Smooth muscle cell (in vitro differentiated cells): ENCODE measurements at regions not wholly inside any gene's neighbourhood (a gene's known extent, or its start where the extent isn't known, plus 50 kb on each side); places are given as distances from the start of the nearest gene placed in this dataset.
"Not testable (repeated sequence)": the region's sequence is repeated elsewhere in the genome, so short reads cannot be mapped to it uniquely, and the experiment has no call there.

Experiments used
- DNase-seq: peaks from one replicate; lab custom pipeline; 2025; ENCODE audit not compliant: unreplicated experiment; lab: John Stamatoyannopoulos, UW
- H2AFZ ChIP-seq: fragments of 200-600 bp; sonication (generic); 2 replicates; pipeline ENCODE4 v1.6.0; 2016; ENCODE audit warnings: antibody characterized with exemption, low read depth, mild to moderate bottlenecking
- H3F3A ChIP-seq: fragments of 200-600 bp; sonication (generic); 2 replicates; pipeline ENCODE4 v1.6.0; 2017; ENCODE audit warnings: antibody characterized with exemption, low read depth
- H3K27ac ChIP-seq: fragments of 200-600 bp; sonication (generic); 2 replicates; pipeline ENCODE4 v1.5.1; 2016; ENCODE audit warnings: low read depth, mild to moderate bottlenecking
- H3K27me3 ChIP-seq: fragments of 200-600 bp; sonication (generic); 2 replicates; pipeline ENCODE4 v1.6.1; 2016; ENCODE audit warnings: low read depth, mild to moderate bottlenecking
- H3K36me3 ChIP-seq: fragments of 200-600 bp; sonication (generic); 2 replicates; pipeline ENCODE4 v1.5.1; 2016; ENCODE audit warnings: low read depth
- H3K4me1 ChIP-seq: fragments of 200-600 bp; sonication (generic); 2 replicates; pipeline ENCODE4 v1.5.1; 2016; ENCODE audit warnings: low read depth
- H3K4me2 ChIP-seq: fragments of 200-600 bp; sonication (generic); 2 replicates; pipeline ENCODE4 v1.6.0; 2016; ENCODE audit warnings: mild to moderate bottlenecking
- H3K4me3 ChIP-seq: fragments of 200-600 bp; sonication (generic); 2 replicates; pipeline ENCODE4 v1.5.1; 2016; ENCODE audit warnings: mild to moderate bottlenecking
- H3K79me2 ChIP-seq: fragments of 200-600 bp; sonication (generic); 2 replicates; pipeline ENCODE4 v1.6.0; 2016; ENCODE audit warnings: low read depth, mild to moderate bottlenecking
- H3K9ac ChIP-seq: fragments of 200-600 bp; sonication (generic); 2 replicates; pipeline ENCODE4 v1.6.0; 2016; ENCODE audit warnings: low read depth
- H3K9me3 ChIP-seq: fragments of 200-600 bp; sonication (generic); replicated peaks from 2 replicates; pipeline ENCODE4 v1.5.1; 2016; ENCODE audit warnings: low read depth
- H4K20me1 ChIP-seq: fragments of 200-600 bp; sonication (generic); 2 replicates; pipeline ENCODE4 v1.6.0; 2016; ENCODE audit warnings: low read depth
- WGBS: methylation state at CpG from one replicate; pipeline ENCODE4 v1.1.7; 2016; ENCODE audit warnings: low lambda C conversion rate; 5-methylcytosine and 5-hydroxymethylcytosine counted together
- TF ChIP-seq, protein P1 (sequence below): fragments of 200-600 bp; sonication (generic); IDR thresholded peaks from 2 replicates; pipeline ENCODE4 v1.5.1; 2017; ENCODE audit warnings: borderline replicate concordance, mild to moderate bottlenecking, antibody characterized with exemption; ENCODE audit not compliant: insufficient read depth, poor library complexity, severe bottlenecking

DNA sequence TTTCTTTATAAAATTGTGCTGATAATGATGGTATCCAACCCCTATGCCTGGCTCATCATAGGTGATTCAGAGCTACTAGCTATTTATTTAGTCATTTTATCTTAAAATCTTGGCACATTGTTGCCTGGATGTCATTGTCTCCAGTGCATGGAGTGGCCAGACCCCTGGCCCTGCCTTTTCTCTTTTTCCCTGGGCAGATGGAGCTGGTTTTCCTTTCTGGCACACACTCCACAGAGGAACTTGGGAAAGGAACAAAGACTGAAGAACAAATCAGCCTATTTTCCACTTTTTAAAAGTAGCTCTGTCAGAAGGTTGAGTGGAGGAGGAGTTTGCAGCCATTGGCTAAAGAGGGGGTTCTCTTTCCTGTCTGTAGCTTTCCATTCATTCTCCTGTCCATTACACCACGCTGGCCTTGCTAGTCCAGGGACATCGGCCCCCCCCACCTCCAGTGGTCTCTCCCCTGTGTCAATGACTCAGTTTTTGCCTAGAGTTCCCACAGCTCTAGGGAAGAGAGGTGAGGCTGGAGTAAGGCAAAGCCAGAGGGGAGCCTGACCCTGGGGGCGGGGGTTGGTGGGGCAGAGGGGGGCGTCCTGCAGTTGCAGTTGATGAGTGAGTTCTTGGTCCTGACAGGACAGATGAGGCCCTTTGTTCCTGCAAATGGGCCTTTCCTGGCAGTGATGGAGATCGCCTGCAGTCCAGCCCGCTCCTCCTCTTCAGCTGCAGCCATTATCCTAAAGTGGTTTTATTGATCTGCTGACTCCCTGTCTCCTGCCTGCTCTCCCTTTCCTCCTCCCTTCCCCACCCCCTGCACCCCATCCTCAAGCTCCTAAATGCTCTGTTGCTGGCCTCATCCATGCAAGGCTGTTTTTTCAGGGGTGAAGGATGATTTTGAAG, 774.5 kb downstream of the DHX35 start:
- H3K4me3 ChIP-seq, result no peak overlapping the region
- no peak overlapping the region for H2AFZ ChIP-seq
- TF ChIP-seq, protein P1, sequence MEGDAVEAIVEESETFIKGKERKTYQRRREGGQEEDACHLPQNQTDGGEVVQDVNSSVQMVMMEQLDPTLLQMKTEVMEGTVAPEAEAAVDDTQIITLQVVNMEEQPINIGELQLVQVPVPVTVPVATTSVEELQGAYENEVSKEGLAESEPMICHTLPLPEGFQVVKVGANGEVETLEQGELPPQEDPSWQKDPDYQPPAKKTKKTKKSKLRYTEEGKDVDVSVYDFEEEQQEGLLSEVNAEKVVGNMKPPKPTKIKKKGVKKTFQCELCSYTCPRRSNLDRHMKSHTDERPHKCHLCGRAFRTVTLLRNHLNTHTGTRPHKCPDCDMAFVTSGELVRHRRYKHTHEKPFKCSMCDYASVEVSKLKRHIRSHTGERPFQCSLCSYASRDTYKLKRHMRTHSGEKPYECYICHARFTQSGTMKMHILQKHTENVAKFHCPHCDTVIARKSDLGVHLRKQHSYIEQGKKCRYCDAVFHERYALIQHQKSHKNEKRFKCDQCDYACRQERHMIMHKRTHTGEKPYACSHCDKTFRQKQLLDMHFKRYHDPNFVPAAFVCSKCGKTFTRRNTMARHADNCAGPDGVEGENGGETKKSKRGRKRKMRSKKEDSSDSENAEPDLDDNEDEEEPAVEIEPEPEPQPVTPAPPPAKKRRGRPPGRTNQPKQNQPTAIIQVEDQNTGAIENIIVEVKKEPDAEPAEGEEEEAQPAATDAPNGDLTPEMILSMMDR, result no peak
- H3F3A ChIP-seq, result no peaks in the 10 kb centered on the region
- no peak overlapping the region for H3K27ac ChIP-seq
- H3K4me1 ChIP-seq, result no peaks in the 10 kb centered on the region
- DNase-seq, result no peak
- H3K9ac ChIP-seq, result no peak overlapping the region
- no peaks in the 10 kb centered on the region for H3K27me3 ChIP-seq
- WGBS, result 90% methylated on average over 4 of the region's 6 CpGs
- H3K4me2 ChIP-seq, result no peak overlapping the region
- no peaks in the 10 kb centered on the region for H4K20me1 ChIP-seq
- no peaks in the 10 kb centered on the region for H3K36me3 ChIP-seq
- no peaks in the 10 kb centered on the region for H3K79me2 ChIP-seq
- no peaks in the 10 kb centered on the region for H3K9me3 ChIP-seq

DNA sequence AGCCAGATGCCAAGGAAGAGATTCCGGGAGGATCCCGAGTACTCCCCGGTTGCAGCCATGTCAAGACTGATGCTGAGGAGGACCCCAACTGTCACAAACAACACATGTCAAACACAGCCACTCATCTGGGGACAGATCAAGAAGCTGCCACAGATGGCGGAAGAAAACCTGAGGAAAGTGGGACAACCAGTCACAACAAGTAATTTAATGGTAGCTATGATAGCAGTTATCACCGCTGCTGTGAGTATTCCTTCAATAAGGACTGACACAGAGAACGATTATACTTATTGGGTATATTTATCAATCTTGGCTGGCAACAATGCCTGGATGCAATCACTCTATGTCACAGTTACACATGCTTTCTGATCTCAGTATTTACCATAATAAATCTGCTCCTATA, 763.4 kb downstream of the DHX35 start:
- H4K20me1 ChIP-seq, H3K36me3 ChIP-seq, H3K9ac ChIP-seq, H3K4me3 ChIP-seq, H3K79me2 ChIP-seq, DNase-seq, H3K27ac ChIP-seq, H3K4me2 ChIP-seq, H2AFZ ChIP-seq, H3K27me3 ChIP-seq, H3F3A ChIP-seq, H3K4me1 ChIP-seq: not testable (repeated sequence)
- H3K9me3 ChIP-seq, result peaks cover 16% of the 10 kb centered on the region
- 97% methylated on average over 6 of the region's 6 CpGs for WGBS

DNA sequence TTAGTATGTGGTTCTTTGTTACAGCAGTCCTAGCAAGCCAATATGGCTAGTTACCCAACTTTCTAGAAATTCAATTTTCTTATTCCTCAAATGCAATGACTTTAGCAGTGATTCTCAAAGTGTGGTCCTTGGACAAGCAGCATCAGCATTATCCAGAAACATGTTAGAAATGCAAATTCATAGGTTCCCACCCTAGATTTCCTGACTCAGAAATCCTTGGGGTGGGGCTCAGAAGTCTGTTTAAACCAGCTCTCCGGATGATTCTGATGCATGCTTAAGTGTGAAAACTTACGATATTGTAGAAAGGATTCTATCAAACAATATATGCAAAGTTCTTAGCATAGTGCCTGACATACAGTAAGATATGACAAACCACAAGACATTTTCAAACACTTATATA, 757.1 kb downstream of the DHX35 start:
- DNase-seq, result no peak
- no peak overlapping the region for H2AFZ ChIP-seq
- H3K79me2 ChIP-seq, result no peaks in the 10 kb centered on the region
- TF ChIP-seq, protein P1, result no peak
- H3K4me1 ChIP-seq, result no peaks in the 10 kb centered on the region
- no peaks in the 10 kb centered on the region for H3K9me3 ChIP-seq
- H3K4me3 ChIP-seq, result no peak overlapping the region
- H3F3A ChIP-seq, result no peaks in the 10 kb centered on the region
- H3K9ac ChIP-seq, result no peak overlapping the region
- no peak overlapping the region for H3K4me2 ChIP-seq
- WGBS, result 97% methylated on average over 2 of the region's 2 CpGs
- no peaks in the 10 kb centered on the region for H3K36me3 ChIP-seq
- no peak overlapping the region for H3K27ac ChIP-seq
- H4K20me1 ChIP-seq, result no peaks in the 10 kb centered on the region
- no peaks in the 10 kb centered on the region for H3K27me3 ChIP-seq

DNA sequence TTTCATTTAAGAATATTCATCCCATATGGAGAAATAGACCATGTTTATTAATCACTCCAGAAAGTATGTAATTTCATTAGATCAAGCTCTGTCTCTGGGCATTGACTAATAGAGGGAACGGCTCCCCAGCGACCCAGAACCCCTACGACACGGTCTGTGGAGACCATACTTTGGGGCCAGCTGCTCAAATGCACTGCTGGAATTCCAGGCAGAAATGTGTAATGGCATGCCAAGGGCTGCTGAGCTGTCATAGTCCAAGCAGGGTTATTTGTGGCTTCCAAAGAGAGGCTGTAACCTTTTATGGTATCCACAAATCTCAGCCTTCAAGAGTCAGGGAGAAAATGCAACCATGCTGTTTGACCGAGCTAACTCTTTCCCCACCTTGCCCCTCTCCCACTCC, 755.8 kb downstream of the DHX35 start:
- no peaks in the 10 kb centered on the region for H3K4me1 ChIP-seq
- H3K9me3 ChIP-seq, result no peaks in the 10 kb centered on the region
- H4K20me1 ChIP-seq, result no peaks in the 10 kb centered on the region
- H3K36me3 ChIP-seq, result no peaks in the 10 kb centered on the region
- TF ChIP-seq, protein P1, result no peak
- H3K27me3 ChIP-seq, result no peaks in the 10 kb centered on the region
- H3K79me2 ChIP-seq, result no peaks in the 10 kb centered on the region
- 72% methylated on average over 5 of the region's 5 CpGs for WGBS
- no peak overlapping the region for H3K4me2 ChIP-seq
- no peaks in the 10 kb centered on the region for H3F3A ChIP-seq
- DNase-seq, result no peak
- no peak overlapping the region for H2AFZ ChIP-seq
- no peak overlapping the region for H3K27ac ChIP-seq
- H3K9ac ChIP-seq, result no peak overlapping the region
- no peak overlapping the region for H3K4me3 ChIP-seq
